ENCODE measurements at regions not wholly inside any gene's neighbourhood (a gene's known extent, or its start where the extent isn't known, plus 50 kb on each side); places are given as distances from the start of the nearest gene placed in this dataset.

DNA sequence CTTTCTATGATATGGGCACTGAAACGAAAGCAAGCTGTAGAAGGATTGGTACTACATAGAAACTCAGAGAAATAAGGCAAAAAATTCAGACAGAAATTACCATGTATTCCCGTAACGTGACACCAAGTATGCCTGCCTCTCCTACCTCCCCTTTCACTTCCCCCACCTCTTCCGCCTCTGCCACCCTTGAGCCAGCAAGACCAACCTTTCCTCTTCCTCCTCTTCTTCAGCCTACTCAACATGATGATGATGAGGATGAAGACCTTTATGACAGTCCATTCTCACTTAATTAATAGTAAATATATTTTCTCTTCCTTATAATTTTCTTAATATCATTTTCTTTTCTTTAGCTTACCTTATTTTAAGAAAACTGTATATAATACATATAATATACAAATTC, 188.1 kb upstream of the VGLL2 start:
- no peak for TF ChIP-seq CTCF (IDR thresholded peaks at IDR 0.05)
- no peak for TF ChIP-seq POLR2A (IDR thresholded peaks at IDR 0.05)

Data from testis (tissue), 2 donors.